GM21381 (cell line): ENCODE measurements at regions not wholly inside any gene's neighbourhood (a gene's known extent, or its start where the extent isn't known, plus 50 kb on each side); places are given as distances from the start of the nearest gene placed in this dataset.

Experiments
- ATAC-seq: cut with Tn5 transposase; IDR thresholded peaks from one replicate; pipeline ENCODE4 v1.9.1; 2021; ENCODE audit warnings: mild to moderate bottlenecking, moderate library complexity; ENCODE audit not compliant: unreplicated experiment

GRCh38 chr12:78403681-78404080 is 460.9 kb upstream of the SYT1 start:
- no peak for ATAC-seq

DNA sequence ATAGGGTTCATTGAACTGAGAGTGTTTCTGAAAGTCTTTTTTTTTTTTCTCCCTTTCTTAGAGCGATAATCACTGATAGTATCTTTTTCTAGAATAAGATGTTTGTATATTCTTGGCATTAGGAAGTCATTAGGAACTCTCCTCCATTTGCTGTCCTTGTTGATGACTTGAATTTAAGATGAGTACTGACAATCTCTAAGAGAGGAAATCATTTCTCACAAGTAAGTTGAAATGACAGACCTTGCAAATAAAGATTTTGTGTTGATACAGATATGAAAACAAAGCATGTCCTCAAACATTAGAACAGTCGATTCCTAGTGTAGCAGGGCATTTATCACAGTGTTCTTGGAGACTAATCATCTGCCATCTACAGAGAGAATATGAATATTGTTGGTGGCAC is 458.4 kb upstream of the SYT1 start:
- no peak for ATAC-seq

- ATAC-seq = peak; percentile 93
Measured at GRCh38 chr12:78406828-78407227, 457.7 kb upstream of the SYT1 start.

DNA sequence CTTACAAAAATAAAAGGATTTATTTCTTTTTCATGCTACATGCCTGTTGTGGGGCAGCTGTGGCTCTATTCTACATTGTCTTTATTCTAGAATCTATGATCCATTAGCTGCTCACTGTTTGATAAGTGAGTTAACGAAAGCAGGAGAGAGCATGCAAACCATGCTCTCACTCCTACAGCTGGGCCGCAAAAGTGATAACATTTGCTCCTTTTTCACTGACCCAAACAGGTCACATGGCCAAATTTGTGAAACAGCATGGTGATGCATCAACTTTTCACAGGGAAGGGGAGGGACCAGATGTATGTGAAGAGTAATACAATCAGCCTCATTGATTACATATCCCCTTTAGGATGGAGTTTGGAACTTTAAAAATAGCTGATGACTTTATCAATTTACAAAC is 456.9 kb upstream of the SYT1 start:
- ATAC-seq = no peak

DNA sequence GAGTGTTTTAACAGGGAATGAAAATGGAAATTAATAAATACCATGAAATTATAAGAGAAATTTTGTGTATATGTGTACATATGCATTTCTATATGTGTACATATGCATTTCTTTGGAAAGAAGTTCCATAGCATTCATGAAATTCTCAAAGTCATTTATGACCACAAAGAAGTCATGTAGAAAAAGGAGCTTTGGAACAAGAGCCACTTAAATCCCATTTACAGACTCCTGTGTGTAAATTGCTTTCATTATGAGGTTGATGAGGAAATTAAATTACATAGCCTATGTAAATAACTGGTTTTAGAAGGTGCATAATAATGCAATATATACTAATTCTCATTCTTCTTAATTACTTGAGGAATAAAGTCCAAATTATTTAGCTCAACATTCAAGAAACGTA is 450.5 kb upstream of the SYT1 start:
- no peak for ATAC-seq

DNA sequence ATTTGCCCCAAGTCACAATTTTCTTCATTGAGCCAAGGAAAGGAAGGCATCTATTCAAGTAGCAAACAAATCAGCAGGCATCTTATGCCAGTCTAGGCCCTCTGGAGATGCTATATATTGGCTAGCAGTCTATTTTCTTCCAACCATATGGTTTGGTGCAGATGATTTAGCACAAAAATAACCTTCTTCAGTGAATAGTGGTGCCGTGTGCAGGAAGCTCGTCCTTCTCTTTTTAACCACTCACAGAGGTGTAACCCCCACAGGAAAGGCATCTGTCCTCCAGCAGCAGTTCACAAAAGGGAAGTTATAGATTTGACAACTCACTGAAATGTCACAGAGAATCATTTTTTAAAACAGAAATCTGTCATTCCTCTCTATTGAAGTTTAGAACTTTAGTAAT is 445.7 kb upstream of the SYT1 start:
- ATAC-seq = no peak

DNA sequence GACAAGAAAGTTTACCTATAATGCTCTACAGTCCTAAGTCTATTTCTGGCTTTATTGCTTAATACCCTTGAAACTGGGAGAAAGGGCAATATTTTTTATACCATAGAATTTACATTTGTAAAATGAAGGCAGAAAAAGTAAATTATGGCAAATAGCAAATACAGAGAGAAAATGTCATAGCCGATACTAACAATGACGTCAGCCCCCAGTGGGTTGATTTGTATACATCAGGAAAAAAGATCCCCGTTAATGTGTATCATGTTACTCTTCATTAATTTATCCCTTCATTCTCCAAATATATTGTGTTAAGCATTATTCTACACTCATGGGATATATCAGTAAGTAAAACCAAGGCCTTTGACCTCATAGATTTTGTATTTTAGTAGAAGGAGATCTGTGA is 445.1 kb upstream of the SYT1 start:
- ATAC-seq = no peak

DNA sequence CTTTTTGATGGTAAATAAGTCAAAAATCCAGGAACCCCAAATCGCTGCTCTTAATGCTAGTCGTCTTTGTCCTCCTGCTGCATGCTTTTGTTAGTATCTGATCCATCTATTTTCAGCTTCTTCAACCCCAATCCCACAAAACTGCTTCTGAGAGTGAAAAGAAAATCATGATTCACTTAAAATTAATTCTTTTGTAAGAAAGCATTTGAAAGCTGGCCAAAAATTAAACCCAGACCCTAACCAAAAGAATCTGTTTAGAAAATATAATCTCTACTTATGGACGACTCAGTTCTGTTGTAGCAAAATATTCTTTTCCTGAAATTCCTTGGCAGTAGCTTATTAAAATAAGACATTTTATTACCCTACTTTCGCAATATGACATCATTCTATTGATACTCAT is 443.6 kb upstream of the SYT1 start:
- no peak for ATAC-seq

DNA sequence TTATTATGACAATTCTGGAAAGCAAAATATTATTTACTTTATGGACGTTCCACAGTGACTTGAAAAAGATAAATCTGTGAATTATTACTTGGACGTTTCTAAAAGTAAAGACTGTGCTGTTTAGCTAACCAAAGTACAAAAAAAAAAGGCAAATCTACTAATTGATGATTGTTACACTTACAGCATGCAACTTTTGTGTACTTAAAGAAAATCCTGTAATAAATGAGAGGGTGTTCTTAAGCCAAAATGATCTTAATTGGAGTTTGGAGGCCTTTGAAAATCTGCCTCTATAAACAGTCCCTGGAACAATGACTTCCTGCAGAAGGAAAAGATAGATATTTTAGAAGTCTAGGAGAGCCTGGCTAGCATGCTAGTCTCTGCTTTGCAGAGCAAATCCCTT is 434.0 kb upstream of the SYT1 start:
- no peak for ATAC-seq

DNA sequence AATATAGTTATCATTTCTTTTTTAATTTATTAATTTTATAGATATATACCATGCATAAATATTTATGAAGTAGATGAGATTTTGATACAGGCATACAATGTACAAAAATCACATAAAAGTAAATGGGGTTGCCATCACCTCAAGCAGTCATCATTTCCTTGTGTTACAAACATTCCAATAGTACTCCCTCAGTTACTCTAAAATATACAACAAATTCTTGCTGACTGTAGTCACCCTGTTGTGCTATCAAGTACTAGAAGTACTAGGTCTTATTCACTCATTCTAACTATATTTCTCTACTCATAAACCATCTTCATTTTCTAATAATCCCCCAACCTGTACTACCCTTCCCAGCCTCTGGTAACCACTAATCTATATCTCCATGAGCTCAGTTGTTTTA is 432.6 kb upstream of the SYT1 start:
- ATAC-seq = no peak

DNA sequence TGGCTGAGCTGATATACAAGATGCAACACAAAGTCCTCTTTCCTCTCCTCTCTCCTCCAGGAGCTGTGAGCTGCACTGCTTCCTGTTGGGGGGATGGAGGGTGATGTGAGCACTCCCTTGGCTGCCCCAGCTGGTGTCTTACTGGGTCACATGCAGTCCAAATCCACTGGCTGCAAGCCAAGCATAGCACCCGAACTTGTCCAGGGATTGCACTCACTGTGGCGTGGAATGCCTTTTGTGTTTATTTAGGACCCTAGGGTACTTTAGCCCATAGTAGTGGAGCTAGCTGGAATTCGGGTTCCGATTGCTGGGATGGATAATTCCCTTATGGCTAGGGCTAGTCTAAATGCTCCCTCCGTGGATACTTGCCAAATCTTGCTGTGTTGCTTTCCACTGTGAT is 424.9 kb upstream of the SYT1 start:
- ATAC-seq = no peak

DNA sequence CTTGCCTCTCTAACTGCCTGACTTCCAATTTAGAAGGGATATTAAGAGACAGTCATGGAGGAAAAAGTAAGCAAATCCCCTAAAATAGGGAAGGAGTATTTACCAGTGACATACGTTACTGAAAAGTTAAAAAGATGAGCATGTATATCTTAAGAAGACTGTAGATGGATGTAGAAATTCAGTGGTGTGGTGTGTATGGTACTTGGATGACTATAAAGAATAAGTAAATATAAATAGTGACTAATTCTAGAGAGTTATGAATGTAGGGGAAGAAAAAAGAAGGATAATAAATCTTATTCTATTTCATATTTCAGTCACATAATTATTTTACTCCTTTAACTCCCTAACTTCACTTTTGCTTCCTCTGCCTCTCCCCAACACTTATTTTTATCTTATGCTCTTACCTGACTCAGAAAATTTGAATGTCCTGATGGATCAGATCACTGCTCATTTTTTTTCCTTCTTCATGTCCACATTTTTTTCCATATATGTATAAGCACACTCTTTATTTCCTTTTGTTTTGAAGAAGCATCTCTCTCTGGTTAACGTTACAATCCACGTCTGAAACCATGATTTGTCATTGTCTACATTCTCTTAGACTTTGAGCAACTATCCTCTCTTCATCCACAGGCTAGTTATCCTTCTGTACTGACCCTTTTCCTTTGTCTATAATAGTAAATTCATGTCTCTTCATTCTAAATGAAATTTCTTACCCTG is 422.7 kb upstream of the SYT1 start:
- ATAC-seq = no peak

DNA sequence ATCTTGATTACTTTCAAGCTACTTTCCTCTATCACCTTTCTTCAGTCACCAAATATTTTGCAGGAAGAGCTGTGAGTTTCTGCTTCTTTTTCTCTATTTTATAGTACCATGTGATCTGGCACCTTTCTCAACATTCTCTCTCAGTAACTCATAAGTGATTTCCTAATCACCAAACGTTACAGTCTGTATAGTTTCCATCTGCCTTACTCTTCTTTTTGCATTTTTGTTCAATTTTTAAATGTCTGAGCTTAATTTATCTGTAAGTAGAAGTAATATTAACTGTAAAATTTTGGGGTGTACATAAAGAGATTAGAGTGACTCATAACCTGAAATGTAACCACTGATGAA is 422.1 kb upstream of the SYT1 start:
- no peak for ATAC-seq

- ATAC-seq = no peak
Measured at GRCh38 chr12:78446555-78446954, 418.0 kb upstream of the SYT1 start.

- no peak for ATAC-seq
Measured at GRCh38 chr12:78447373-78447772, 417.2 kb upstream of the SYT1 start.

GRCh38 chr12:78448692-78449091 is 415.9 kb upstream of the SYT1 start:
- ATAC-seq = no peak

GRCh38 chr12:78455991-78456390 is 408.6 kb upstream of the SYT1 start:
- ATAC-seq = no peak

DNA sequence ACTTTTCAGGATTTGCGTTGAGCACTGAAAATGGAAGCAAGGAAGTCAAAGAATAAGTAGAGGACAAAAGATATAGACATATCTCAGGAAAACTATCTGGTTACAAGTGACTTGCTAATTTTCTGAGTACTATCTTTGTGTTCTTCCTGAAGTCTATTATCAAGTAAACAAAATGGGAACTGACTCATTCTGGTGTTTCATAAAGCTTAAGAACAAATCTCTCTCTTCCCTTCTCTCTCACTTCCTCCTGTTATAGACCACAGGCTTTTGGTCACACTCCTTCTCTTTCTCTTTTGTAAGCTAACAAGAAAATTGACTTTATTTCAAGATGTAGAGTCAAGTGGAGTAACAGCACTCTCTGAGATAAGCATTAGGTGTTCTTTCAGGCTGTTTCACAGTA is 406.6 kb upstream of the SYT1 start:
- peak; percentile 100 for ATAC-seq

- ATAC-seq = no peak
Measured at GRCh38 chr12:78470354-78471195, 394.0 kb upstream of the SYT1 start.

DNA sequence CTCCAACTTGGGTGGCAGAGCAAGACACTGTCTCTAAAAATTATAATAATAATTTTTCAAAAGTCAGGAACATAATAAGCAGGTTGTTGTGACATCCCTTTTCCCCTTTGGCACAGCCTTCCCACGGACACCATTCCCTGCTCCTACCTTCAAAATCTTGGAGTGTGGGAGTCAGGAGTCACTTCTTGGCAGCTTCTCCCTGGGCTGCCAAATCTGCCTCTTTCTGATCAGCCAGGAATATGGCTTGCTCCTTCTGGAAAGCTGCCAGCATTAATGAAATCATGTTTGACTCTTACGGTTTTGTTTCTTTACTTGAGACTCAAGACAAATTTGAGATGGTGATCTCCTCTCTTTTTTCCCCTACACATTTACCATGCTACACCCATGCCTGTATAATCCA is 391.4 kb upstream of the SYT1 start:
- ATAC-seq = no peak

DNA sequence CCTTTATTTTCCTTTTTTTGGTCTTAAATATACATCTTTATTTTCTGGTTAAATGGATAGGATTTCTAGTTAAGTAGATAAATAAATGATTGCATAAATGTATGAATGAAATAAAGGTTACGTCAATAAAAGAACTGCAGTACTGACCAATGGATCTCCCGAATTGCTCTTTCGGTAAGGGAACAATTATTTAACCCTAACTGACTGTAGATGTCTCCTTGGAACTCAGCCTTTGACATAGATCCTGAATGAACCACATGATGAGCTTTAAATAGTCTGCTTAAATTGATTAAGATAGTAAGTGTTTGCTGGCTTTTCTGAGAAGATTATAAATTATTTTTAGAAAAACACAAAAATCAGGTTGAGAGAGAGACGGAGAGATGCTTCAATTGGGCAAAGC is 391.0 kb upstream of the SYT1 start:
- no peak for ATAC-seq

- ATAC-seq = no peak
Measured at GRCh38 chr12:78483767-78484315, 380.7 kb upstream of the SYT1 start.
